ENCODE measurements at regions not wholly inside any gene's neighbourhood (a gene's known extent, or its start where the extent isn't known, plus 50 kb on each side); places are given as distances from the start of the nearest gene placed in this dataset.

- peaks cover 4% of the 10 kb centered on the region for H3K27me3 Mint-ChIP-seq
- intact Hi-C loops (cut with micrococcal nuclease) = no loop called here
- CTCF ChIA-PET = no interaction called here
- POLR2A ChIA-PET = no interaction called here
- TF ChIP-seq, protein P1, sequence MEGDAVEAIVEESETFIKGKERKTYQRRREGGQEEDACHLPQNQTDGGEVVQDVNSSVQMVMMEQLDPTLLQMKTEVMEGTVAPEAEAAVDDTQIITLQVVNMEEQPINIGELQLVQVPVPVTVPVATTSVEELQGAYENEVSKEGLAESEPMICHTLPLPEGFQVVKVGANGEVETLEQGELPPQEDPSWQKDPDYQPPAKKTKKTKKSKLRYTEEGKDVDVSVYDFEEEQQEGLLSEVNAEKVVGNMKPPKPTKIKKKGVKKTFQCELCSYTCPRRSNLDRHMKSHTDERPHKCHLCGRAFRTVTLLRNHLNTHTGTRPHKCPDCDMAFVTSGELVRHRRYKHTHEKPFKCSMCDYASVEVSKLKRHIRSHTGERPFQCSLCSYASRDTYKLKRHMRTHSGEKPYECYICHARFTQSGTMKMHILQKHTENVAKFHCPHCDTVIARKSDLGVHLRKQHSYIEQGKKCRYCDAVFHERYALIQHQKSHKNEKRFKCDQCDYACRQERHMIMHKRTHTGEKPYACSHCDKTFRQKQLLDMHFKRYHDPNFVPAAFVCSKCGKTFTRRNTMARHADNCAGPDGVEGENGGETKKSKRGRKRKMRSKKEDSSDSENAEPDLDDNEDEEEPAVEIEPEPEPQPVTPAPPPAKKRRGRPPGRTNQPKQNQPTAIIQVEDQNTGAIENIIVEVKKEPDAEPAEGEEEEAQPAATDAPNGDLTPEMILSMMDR (IDR thresholded peaks at IDR 0.05) = no peak
- no peaks in the 10 kb centered on the region for H3K4me1 Mint-ChIP-seq
- H3K36me3 Mint-ChIP-seq (ENCODE audit: low read depth) = no peaks in the 10 kb centered on the region
- no peaks in the 10 kb centered on the region for H3K9me3 Mint-ChIP-seq
- DNase-seq (no peak), ATAC-seq (ENCODE audit: low read depth) (no peak)
- no peak overlapping the region for H3K27ac Mint-ChIP-seq
- no peak overlapping the region for H3K4me3 Mint-ChIP-seq
These were observed 385.7 kb upstream of the MYT1L start for GRCh38 chr2:2716771-2717170.

- H3K36me3 Mint-ChIP-seq (ENCODE audit: low read depth) = no peaks in the 10 kb centered on the region
- TF ChIP-seq, protein P1 (IDR thresholded peaks at IDR 0.05) = no peak
- DNase-seq (no peak), ATAC-seq (ENCODE audit: low read depth) (no peak)
- POLR2A ChIA-PET = no interaction called here
- no peaks in the 10 kb centered on the region for H3K4me1 Mint-ChIP-seq
- no peak overlapping the region for H3K27ac Mint-ChIP-seq
- no peak overlapping the region for H3K4me3 Mint-ChIP-seq
- no peaks in the 10 kb centered on the region for H3K9me3 Mint-ChIP-seq
- H3K27me3 Mint-ChIP-seq = peaks cover 4% of the 10 kb centered on the region
- intact Hi-C loops (cut with micrococcal nuclease) = no loop called here
- CTCF ChIA-PET = interaction anchor here (0.6 kb wide), 1 partner anchor 491 kb away, joined by 6 read pairs; no protein-coding TSS in a partner anchor
These were observed 384.2 kb upstream of the MYT1L start for GRCh38 chr2:2715036-2715818.

DNA sequence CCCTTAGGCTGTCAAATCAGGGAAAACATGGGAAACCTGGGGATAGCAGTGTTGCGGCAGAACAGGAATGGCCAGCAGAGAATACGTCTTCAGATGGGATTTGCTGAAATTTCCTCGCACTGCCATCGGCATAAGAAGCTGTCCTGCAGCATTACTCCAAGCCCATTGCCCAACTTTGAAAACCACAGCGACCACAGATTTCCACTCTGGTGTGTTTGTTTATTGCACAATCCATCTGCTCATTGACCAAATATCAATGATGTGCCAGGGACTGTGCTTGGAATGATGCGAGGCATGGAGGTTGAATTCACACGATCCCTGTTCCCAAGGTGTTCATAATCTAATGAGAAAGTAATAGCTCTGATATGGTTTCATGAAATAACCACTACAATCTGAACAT is 383.3 kb upstream of the MYT1L start:
- ChIA-PET POLR2A (no interaction called here), CTCF (no interaction called here)
- DNase-seq (no peak), ATAC-seq (ENCODE audit: low read depth) (no peak)
- TF ChIP-seq, protein P1 (IDR thresholded peaks at IDR 0.05) = no peak
- H3K27me3 Mint-ChIP-seq = peaks cover 4% of the 10 kb centered on the region
- H3K27ac Mint-ChIP-seq = no peak overlapping the region
- H3K4me1 Mint-ChIP-seq = no peaks in the 10 kb centered on the region
- no peak overlapping the region for H3K4me3 Mint-ChIP-seq
- no peaks in the 10 kb centered on the region for H3K9me3 Mint-ChIP-seq
- intact Hi-C loops (cut with micrococcal nuclease) = no loop called here
- H3K36me3 Mint-ChIP-seq (ENCODE audit: low read depth) = no peaks in the 10 kb centered on the region

DNA sequence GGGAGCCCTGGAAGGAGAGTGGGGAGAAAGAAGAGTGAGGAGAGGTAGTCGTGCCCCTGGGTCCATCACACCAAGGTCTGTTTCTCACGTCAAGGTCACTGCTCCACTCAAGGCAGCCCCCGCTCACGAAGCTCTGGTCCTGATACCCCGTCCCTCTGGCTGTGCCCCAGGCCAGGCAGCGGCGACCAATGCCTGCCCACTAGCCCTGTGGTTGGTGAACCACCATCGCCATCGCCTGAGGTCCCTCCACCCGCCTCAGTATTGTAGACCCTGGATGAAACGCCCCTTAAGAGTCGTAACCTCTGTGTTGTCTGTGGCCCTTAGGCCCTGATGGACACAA is 378.3 kb upstream of the MYT1L start:
- no peaks in the 10 kb centered on the region for H3K9me3 Mint-ChIP-seq
- ATAC-seq (ENCODE audit: low read depth) (no peak), DNase-seq (no peak)
- H3K4me1 Mint-ChIP-seq = peaks cover 4% of the 10 kb centered on the region
- H3K27me3 Mint-ChIP-seq = no peaks in the 10 kb centered on the region
- intact Hi-C loops (cut with micrococcal nuclease) = no loop called here
- H3K4me3 Mint-ChIP-seq = no peak overlapping the region
- no peaks in the 10 kb centered on the region for H3K36me3 Mint-ChIP-seq (ENCODE audit: low read depth)
- ChIA-PET CTCF (no interaction called here), POLR2A (no interaction called here)
- TF ChIP-seq, protein P1 (IDR thresholded peaks at IDR 0.05) = no peak
- no peak overlapping the region for H3K27ac Mint-ChIP-seq

DNA sequence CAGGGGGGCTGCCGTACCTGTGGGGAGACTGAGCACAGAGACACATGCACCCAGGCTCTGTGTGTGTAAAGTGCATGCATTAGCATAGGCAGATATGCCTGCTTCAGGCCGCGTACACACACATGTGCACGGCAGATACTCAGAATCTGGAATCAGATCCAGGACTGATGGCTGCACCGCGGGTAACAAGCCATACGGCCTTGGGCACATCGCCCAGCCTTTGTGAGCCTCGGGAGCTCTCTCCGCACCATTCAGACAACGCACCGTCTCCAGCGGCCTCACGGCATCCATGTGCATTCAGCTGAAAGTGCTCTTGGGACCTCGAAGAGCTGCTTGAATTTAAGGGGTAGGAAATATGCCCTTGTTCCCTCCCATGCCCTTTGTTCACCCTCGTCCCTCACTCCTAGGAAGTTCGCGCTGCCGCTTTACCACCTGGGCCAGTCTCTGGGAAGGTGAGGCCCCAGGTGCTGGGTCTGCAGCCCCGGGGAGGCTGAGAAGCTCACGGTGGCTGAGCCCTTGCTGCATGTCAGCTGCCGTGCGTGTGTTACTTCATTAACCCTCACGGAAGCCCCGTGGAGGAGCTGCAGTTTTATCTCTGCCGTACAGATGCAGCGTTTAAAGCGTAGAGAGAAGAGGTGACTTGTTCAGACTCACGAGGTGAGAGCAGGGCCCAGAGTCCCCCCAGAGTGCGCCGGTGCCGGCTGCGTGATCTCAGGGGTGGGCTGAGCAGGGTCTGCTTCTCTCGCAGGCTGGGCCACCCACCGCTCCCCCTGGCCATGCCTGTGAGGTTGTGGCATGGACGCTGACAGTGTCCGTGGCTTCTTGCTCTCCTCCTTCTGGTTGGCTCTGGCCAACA is 377.7 kb upstream of the MYT1L start:
- H3K9me3 Mint-ChIP-seq = no peaks in the 10 kb centered on the region
- no peak overlapping the region for H3K27ac Mint-ChIP-seq
- intact Hi-C loops (cut with micrococcal nuclease) = no loop called here
- no peaks in the 10 kb centered on the region for H3K36me3 Mint-ChIP-seq (ENCODE audit: low read depth)
- ATAC-seq (ENCODE audit: low read depth) (no peak), DNase-seq (no peak)
- H3K4me1 Mint-ChIP-seq = peaks cover 4% of the 10 kb centered on the region
- TF ChIP-seq, protein P1 (IDR thresholded peaks at IDR 0.05) = no peak
- ChIA-PET POLR2A (no interaction called here), CTCF (no interaction called here)
- H3K27me3 Mint-ChIP-seq = no peaks in the 10 kb centered on the region
- H3K4me3 Mint-ChIP-seq = no peak overlapping the region
